A549 (cell line): ENCODE measurements at regions not wholly inside any gene's neighbourhood (a gene's known extent, or its start where the extent isn't known, plus 50 kb on each side); places are given as distances from the start of the nearest gene placed in this dataset.

ENCODE experiments used
- ATAC-seq, 2 experiments: fragments of 200-7000 bp in 1 of 2; fragments of >200 bp in 1 of 2; cut with Nextera tagmentation in 1 of 2; cut with Tn5 transposase in 1 of 2; 3 replicates each; pipeline versions ENCODE4 v1.8.0 to v1.9.1; 2018 to 2020; ENCODE audit warnings: mild to moderate bottlenecking in 1 of 2, moderate library complexity in 1 of 2
- CTCF ChIA-PET: fragments of 300-600 bp; sonication (Branson Sonifier 250); formaldehyde crosslinking; extraction: SDS; loops from one replicate; lab custom pipeline; 2021; ENCODE audit warnings: antibody characterized with exemption, inconsistent platforms; lab: Yijun Ruan, JAX
- POLR2A ChIA-PET: fragments of 350-600 bp; formaldehyde crosslinking; extraction: SDS; loops from one replicate; lab custom pipeline; 2021; ENCODE audit warnings: antibody characterized with exemption, inconsistent platforms; lab: Yijun Ruan, JAX
- DNase-seq, 2 experiments: peaks; one replicate each; pipeline versions ENCODE4 v3.0.0 to v3.0.0-alpha.2; 2011 to 2016; ENCODE audit warnings: low read depth in 1 of 2, low spot score in 1 of 2
- FAIRE-seq: peaks from 2 replicates; lab custom pipeline; 2011; peaks lifted over from hg19 to GRCh38; lab: Jason Lieb, UNC
- H3K27ac ChIP-seq, 2 experiments: fragments of >200 bp; sonication (Bioruptor Twin); formaldehyde crosslinking; 3 replicates each; pipeline ENCODE4 v1.5.1; 2016 to 2017
- H3K4me1 ChIP-seq: fragments of >200 bp; sonication (Bioruptor Twin); formaldehyde crosslinking; 3 replicates; pipeline ENCODE4 v1.6.1; 2016
- H3K4me2 ChIP-seq: fragments of >200 bp; sonication (Bioruptor Twin); formaldehyde crosslinking; 3 replicates; pipeline ENCODE4 v1.6.1; 2016
- H3K4me3 ChIP-seq: fragments of >200 bp; sonication (Bioruptor Twin); formaldehyde crosslinking; 3 replicates; pipeline ENCODE4 v1.5.1; 2016
- H3K9me3 ChIP-seq: fragments of >200 bp; sonication (Bioruptor Twin); formaldehyde crosslinking; 3 replicates; pipeline ENCODE4 v1.6.1; 2016
- CBX2 ChIP-seq: fragments of 200-600 bp; sonication (generic); IDR thresholded peaks from 2 replicates; pipeline ENCODE4 v1.6.1; 2016; ENCODE audit warnings: low read depth, mild to moderate bottlenecking, borderline replicate concordance
- CBX8 ChIP-seq: fragments of 200-600 bp; sonication (generic); IDR thresholded peaks from 2 replicates; pipeline ENCODE4 v1.6.1; 2016
- CHD4 ChIP-seq: fragments of 200-600 bp; sonication (generic); IDR thresholded peaks from 2 replicates; pipeline ENCODE4 v1.6.1; 2016; ENCODE audit warnings: antibody characterized with exemption, mild to moderate bottlenecking, borderline replicate concordance
- EHF ChIP-seq: fragments of 250-450 bp; sonication (Bioruptor Pico); IDR thresholded peaks from 2 replicates; pipeline ENCODE4 v1.5.0; 2020; ENCODE audit warnings: mild to moderate bottlenecking
- GATA3 ChIP-seq: IDR thresholded peaks from 2 replicates; pipeline ENCODE4 v1.6.1; 2012; ENCODE audit warnings: borderline replicate concordance
- HDAC2 ChIP-seq: fragments of 200-600 bp; sonication (generic); IDR thresholded peaks from 2 replicates; pipeline ENCODE4 v1.6.1; 2016
- HES2 ChIP-seq: fragments of >200 bp; sonication (Bioruptor Twin); formaldehyde crosslinking; IDR thresholded peaks from 2 replicates; pipeline ENCODE4 v1.6.1; 2016
- HOXA7 ChIP-seq: fragments of 250-450 bp; sonication (Bioruptor Pico); IDR thresholded peaks from 2 replicates; pipeline ENCODE4 v1.5.0; 2020; ENCODE audit warnings: mild to moderate bottlenecking, moderate library complexity
- MAFK ChIP-seq: fragments of 450-650 bp; IDR thresholded peaks from 2 replicates; pipeline ENCODE4 v1.6.1; 2014; ENCODE audit not compliant: partially characterized antibody
- MYC ChIP-seq: IDR thresholded peaks from 2 replicates; pipeline ENCODE4 v1.6.1; 2012; ENCODE audit warnings: mild to moderate bottlenecking, inconsistent platforms, low read length, improper control_type of control experiment, borderline replicate concordance
- PBX3 ChIP-seq: IDR thresholded peaks from 2 replicates; pipeline ENCODE4 v1.6.1; 2012
- RAD21 ChIP-seq, 2 experiments: fragments of >200 bp in 1 of 2; sonication (Bioruptor Twin) in 1 of 2; formaldehyde crosslinking in 1 of 2; IDR thresholded peaks in 1 of 2; conservative IDR thresholded peaks in 1 of 2; 2 replicates in 1 of 2; 3 replicates in 1 of 2; pipeline ENCODE4 v1.6.1; 2012 to 2018; ENCODE audit warnings: inconsistent platforms in 1 of 2
- REST ChIP-seq: fragments of 200-600 bp; sonication (generic); IDR thresholded peaks from 2 replicates; pipeline ENCODE4 v1.6.1; 2016; ENCODE audit warnings: antibody characterized with exemption, mild to moderate bottlenecking, moderate library complexity
- RFX5 ChIP-seq: fragments of 450-650 bp; IDR thresholded peaks from 2 replicates; pipeline ENCODE4 v1.7.1; 2014; ENCODE audit warnings: antibody characterized with exemption, mild to moderate bottlenecking, moderate library complexity
- RNF2 ChIP-seq: fragments of 200-600 bp; sonication (generic); IDR thresholded peaks from 2 replicates; pipeline ENCODE4 v1.6.1; 2016; ENCODE audit warnings: low read depth, mild to moderate bottlenecking, antibody characterized with exemption, moderate library complexity, borderline replicate concordance
- SREBF2 ChIP-seq: fragments of 450-650 bp; IDR thresholded peaks from 2 replicates; pipeline ENCODE4 v1.6.1; 2014; ENCODE audit warnings: mild to moderate bottlenecking, moderate library complexity
- TFCP2L1 ChIP-seq: fragments of 250-450 bp; sonication (Bioruptor Pico); IDR thresholded peaks from 2 replicates; pipeline ENCODE4 v1.5.0; 2021; ENCODE audit warnings: mild to moderate bottlenecking
- WGBS: methylation state at CpG from one replicate; pipeline ENCODE4 v1.1.6; 2017; ENCODE audit errors: missing lambda C conversion rate; 5-methylcytosine and 5-hydroxymethylcytosine counted together

- TF ChIP-seq HES2 (no peak), SREBF2 (no peak), HOXA7 (CRISPR knock-in tag) (no peak), PBX3 (no peak), MYC (no peak)
- TF ChIP-seq, all 56 proteins: peak for 0
Observed at GRCh38 chr3:8183627-8184026, 318.0 kb upstream of the LMCD1 start (continued).

GRCh38 chr3:8186213-8186612 is 315.4 kb upstream of the LMCD1 start:
- Histone ChIP-seq H3K4me1 (no peaks in the 10 kb centered on the region), H3K4me2 (no peak overlapping the region), H3K27ac (no peak overlapping the region), H3K4me3 (no peak overlapping the region), H3K9me3 (no peaks in the 10 kb centered on the region)
- DNase-seq (no peak), FAIRE-seq (no peak), ATAC-seq (no peak)
- TF ChIP-seq RFX5 (no peak), CHD4 (no peak), EHF (no peak), RNF2 (no peak), GATA3 (no peak), MAFK (no peak), CBX8 (no peak), CBX2 (no peak), REST (no peak), TFCP2L1 (CRISPR knock-in tag) (no peak), PBX3 (no peak), RAD21 (conservative IDR thresholded peaks at IDR 0.05 in 1 of 2, IDR thresholded peaks at IDR 0.05 in 1 of 2) (no peak)
- WGBS, result 59% methylated on average over 3 of the region's 3 CpGs
- ChIA-PET CTCF (no interaction called here), POLR2A (no interaction called here)

- Histone ChIP-seq H3K27ac (no peak overlapping the region), H3K4me1 (no peaks in the 10 kb centered on the region)
- FAIRE-seq, result no peak
- TF ChIP-seq MYC (no peak), HDAC2 (no peak)
- TF ChIP-seq, all 56 proteins: peak for 0
- ATAC-seq (no peak), DNase-seq (no peak)
- Histone ChIP-seq H3K4me3 (no peak overlapping the region), H3K4me2 (no peak overlapping the region), H3K9me3 (no peaks in the 10 kb centered on the region)
- 65% methylated on average over 5 of the region's 5 CpGs for WGBS
- CTCF ChIA-PET, result no interaction called here
- POLR2A ChIA-PET, result no interaction called here
Observed at GRCh38 chr3:8187996-8188395, 313.6 kb upstream of the LMCD1 start.
